Right atrium auricular region (tissue), 2 donors: ENCODE measurements at regions not wholly inside any gene's neighbourhood (a gene's known extent, or its start where the extent isn't known, plus 50 kb on each side); places are given as distances from the start of the nearest gene placed in this dataset.

Experiments
- DNase-seq: peaks from one replicate; pipeline ENCODE4 v3.0.0-alpha.2; 2019; ENCODE audit warnings: low spot score
- H3K27ac ChIP-seq, 2 donors: fragments of 200-600 bp; sonication (generic); 1 replicate in 1 of 2; 2 replicates in 1 of 2; pipeline ENCODE4 v1.5.1; 2016 to 2019
- H3K27me3 ChIP-seq, 2 donors: fragments of 200-600 bp; sonication (generic); one replicate each; pipeline versions ENCODE4 v1.5.1 to v1.6.0; 2017 to 2019
- H3K36me3 ChIP-seq: fragments of 200-600 bp; sonication (generic); one replicate; pipeline ENCODE4 v1.5.1; 2016
- H3K4me1 ChIP-seq, 2 donors: fragments of 200-600 bp; sonication (generic); one replicate each; pipeline versions ENCODE4 v1.5.1 to v1.6.0; 2017 to 2019
- H3K4me3 ChIP-seq, 2 donors: fragments of 200-600 bp; sonication (generic); 1 replicate in 1 of 2; 2 replicates in 1 of 2; pipeline ENCODE4 v1.5.1; 2017 to 2019; ENCODE audit warnings: mild to moderate bottlenecking in 1 of 2, moderate library complexity in 1 of 2
- H3K9me3 ChIP-seq, 2 donors: fragments of 200-600 bp; sonication (generic); one replicate each; pipeline ENCODE4 v1.5.1; 2019
- CTCF ChIP-seq, 2 donors: fragments of 200-600 bp; sonication (generic); IDR thresholded peaks; one replicate each; pipeline ENCODE4 v1.5.1; 2019; ENCODE audit warnings: antibody characterized with exemption in 2 of 2

- no peak for TF ChIP-seq CTCF (IDR thresholded peaks at IDR 0.05)
- Histone ChIP-seq H3K27ac (no peak overlapping the region), H3K4me1 (no peaks in the 10 kb centered on the region), H3K36me3 (no peaks in the 10 kb centered on the region), H3K4me3 (no peak overlapping the region), H3K9me3 (no peaks in the 10 kb centered on the region), H3K27me3 (no peaks in the 10 kb centered on the region)
- DNase-seq = no peak
Observed at GRCh38 chr2:117057016-117057415, 757.5 kb upstream of the DDX18 start.

GRCh38 chr2:117058366-117058765, 756.1 kb upstream of the DDX18 start:
- Histone ChIP-seq H3K4me1 (no peaks in the 10 kb centered on the region), H3K27ac (no peak overlapping the region), H3K27me3 (no peaks in the 10 kb centered on the region), H3K4me3 (no peak overlapping the region), H3K9me3 (no peaks in the 10 kb centered on the region), H3K36me3 (no peaks in the 10 kb centered on the region)
- DNase-seq = no peak
- no peak for TF ChIP-seq CTCF (IDR thresholded peaks at IDR 0.05)

- no peaks in the 10 kb centered on the region for H3K36me3 ChIP-seq
- H3K4me3 ChIP-seq = no peak overlapping the region
- H3K4me1 ChIP-seq = no peaks in the 10 kb centered on the region
- no peaks in the 10 kb centered on the region for H3K9me3 ChIP-seq
- no peak for DNase-seq
- no peak for TF ChIP-seq CTCF (IDR thresholded peaks at IDR 0.05)
- H3K27me3 ChIP-seq = no peaks in the 10 kb centered on the region
- H3K27ac ChIP-seq = no peak overlapping the region
Observed at GRCh38 chr2:117064021-117064420, 750.5 kb upstream of the DDX18 start.

GRCh38 chr2:117065912-117066311, 748.6 kb upstream of the DDX18 start:
- no peak overlapping the region for H3K27ac ChIP-seq
- no peaks in the 10 kb centered on the region for H3K9me3 ChIP-seq
- H3K27me3 ChIP-seq = no peaks in the 10 kb centered on the region
- no peak for DNase-seq
- H3K4me1 ChIP-seq = no peaks in the 10 kb centered on the region
- no peak overlapping the region for H3K4me3 ChIP-seq
- no peak for TF ChIP-seq CTCF (IDR thresholded peaks at IDR 0.05)
- no peaks in the 10 kb centered on the region for H3K36me3 ChIP-seq

- H3K4me3 ChIP-seq = no peak overlapping the region
- H3K9me3 ChIP-seq = no peaks in the 10 kb centered on the region
- no peaks in the 10 kb centered on the region for H3K4me1 ChIP-seq
- no peak overlapping the region for H3K27ac ChIP-seq
- H3K36me3 ChIP-seq = no peaks in the 10 kb centered on the region
- TF ChIP-seq CTCF (IDR thresholded peaks at IDR 0.05) = no peak
- H3K27me3 ChIP-seq = no peaks in the 10 kb centered on the region
- DNase-seq = no peak
Observed at GRCh38 chr2:117067900-117068299, 746.6 kb upstream of the DDX18 start.

GRCh38 chr2:117068371-117068770, 746.1 kb upstream of the DDX18 start:
- Histone ChIP-seq H3K27ac (no peak overlapping the region), H3K9me3 (no peaks in the 10 kb centered on the region), H3K4me1 (no peaks in the 10 kb centered on the region), H3K27me3 (no peaks in the 10 kb centered on the region), H3K36me3 (no peaks in the 10 kb centered on the region), H3K4me3 (no peak overlapping the region)
- TF ChIP-seq CTCF (IDR thresholded peaks at IDR 0.05) = no peak
- DNase-seq = no peak
